PC-3 (cell line): ENCODE measurements at regions not wholly inside any gene's neighbourhood (a gene's known extent, or its start where the extent isn't known, plus 50 kb on each side); places are given as distances from the start of the nearest gene placed in this dataset.

ENCODE experiments used
- ATAC-seq: fragments of 200-7000 bp; cut with Tn5 transposase; 2 replicates; pipeline ENCODE4 v1.9.1; 2020; ENCODE audit warnings: mild to moderate bottlenecking, moderate library complexity
- BruUV-seq: library from RNA; stranded (reverse); fragments of 400-500 nt; replicated peaks from 2 replicates; lab custom pipeline; 2021; lab: Mats Ljungman, UMichigan
- CTCF ChIA-PET: fragments of 300-600 bp; sonication (Branson Sonifier 250); formaldehyde crosslinking; loops from one replicate; lab custom pipeline; 2022; ENCODE audit warnings: antibody characterized with exemption; lab: Charles Lee
- POLR2A ChIA-PET: fragments of 300-600 bp; sonication (Branson Sonifier 250); formaldehyde crosslinking; loops from one replicate; lab custom pipeline; 2022; ENCODE audit warnings: antibody characterized with exemption; ENCODE audit not compliant: unreplicated experiment; lab: Charles Lee
- DNase-seq: peaks from one replicate; pipeline ENCODE4 v3.0.0-alpha.2; 2015
- H2AFZ ChIP-seq: fragments of 300-600 bp; sonication (generic); 2 replicates; pipeline ENCODE4 v1.6.0; 2016; ENCODE audit warnings: antibody characterized with exemption, low read length
- H3F3A ChIP-seq: fragments of 300-600 bp; sonication (generic); one replicate; pipeline ENCODE4 v1.6.0; 2017; ENCODE audit warnings: antibody characterized with exemption, low read length, control low read depth, mild to moderate bottlenecking; ENCODE audit not compliant: unreplicated experiment
- H3K27ac ChIP-seq: fragments of 300-600 bp; sonication (generic); 2 replicates; pipeline ENCODE4 v1.5.1; 2016; ENCODE audit warnings: mild to moderate bottlenecking, low read length
- H3K27me3 ChIP-seq: fragments of 300-600 bp; sonication (generic); 2 replicates; pipeline ENCODE4 v1.6.1; 2016; ENCODE audit warnings: low read length, mixed read lengths
- H3K36me3 ChIP-seq: fragments of 300-600 bp; sonication (generic); 2 replicates; pipeline ENCODE4 v1.6.1; 2016; ENCODE audit warnings: low read depth, mixed run types, low read length, mixed read lengths
- H3K4me1 ChIP-seq: fragments of 300-600 bp; sonication (generic); 2 replicates; pipeline ENCODE4 v1.5.1; 2016; ENCODE audit warnings: low read length; ENCODE audit not compliant: insufficient read depth
- H3K4me2 ChIP-seq: fragments of 300-600 bp; sonication (generic); 2 replicates; pipeline ENCODE4 v1.6.0; 2016; ENCODE audit warnings: low read length
- H3K4me3 ChIP-seq: fragments of 300-600 bp; sonication (generic); 2 replicates; pipeline ENCODE4 v1.5.1; 2016; ENCODE audit warnings: mild to moderate bottlenecking, low read length, mixed read lengths
- H3K79me2 ChIP-seq: fragments of 300-600 bp; sonication (generic); 2 replicates; pipeline ENCODE4 v1.6.1; 2017; ENCODE audit warnings: low read length, mixed read lengths
- H3K9ac ChIP-seq: fragments of 300-600 bp; sonication (generic); 2 replicates; pipeline ENCODE4 v1.6.0; 2016; ENCODE audit warnings: mild to moderate bottlenecking, low read length
- H3K9me2 ChIP-seq: fragments of 300-600 bp; sonication (generic); replicated peaks from 2 replicates; pipeline ENCODE4 v1.6.1; 2016; ENCODE audit warnings: mixed run types, low read length, mixed read lengths
- H3K9me3 ChIP-seq: fragments of 300-600 bp; sonication (generic); 2 replicates; pipeline ENCODE4 v1.6.1; 2016; ENCODE audit warnings: low read length, mixed read lengths
- H4K20me1 ChIP-seq: fragments of 300-600 bp; sonication (generic); 2 replicates; pipeline ENCODE4 v1.6.1; 2016; ENCODE audit warnings: low read length, mixed read lengths
- EZH2 ChIP-seq: fragments of 300-600 bp; sonication (generic); IDR thresholded peaks from one replicate; pipeline ENCODE4 v1.6.1; 2017; ENCODE audit warnings: antibody characterized with exemption, mild to moderate bottlenecking, low read length; ENCODE audit not compliant: unreplicated experiment
- EZH2phosphoT487 ChIP-seq: fragments of 300-600 bp; sonication (generic); IDR thresholded peaks from 2 replicates; pipeline ENCODE4 v1.6.1; 2018; ENCODE audit warnings: mild to moderate bottlenecking, antibody characterized with exemption, low read length, borderline replicate concordance
- intact Hi-C: fragments of 100-400 bp; cut with micrococcal nuclease; formaldehyde crosslinking; loops from 2 replicates; pipeline ENCODE4 v1.9.0; 2023
- TF ChIP-seq, protein P1 (sequence below): fragments of 300-600 bp; sonication (generic); conservative IDR thresholded peaks from 2 replicates; pipeline ENCODE4 v1.5.1; 2017; ENCODE audit warnings: antibody characterized with exemption, low read depth, mild to moderate bottlenecking, low read length

DNA sequence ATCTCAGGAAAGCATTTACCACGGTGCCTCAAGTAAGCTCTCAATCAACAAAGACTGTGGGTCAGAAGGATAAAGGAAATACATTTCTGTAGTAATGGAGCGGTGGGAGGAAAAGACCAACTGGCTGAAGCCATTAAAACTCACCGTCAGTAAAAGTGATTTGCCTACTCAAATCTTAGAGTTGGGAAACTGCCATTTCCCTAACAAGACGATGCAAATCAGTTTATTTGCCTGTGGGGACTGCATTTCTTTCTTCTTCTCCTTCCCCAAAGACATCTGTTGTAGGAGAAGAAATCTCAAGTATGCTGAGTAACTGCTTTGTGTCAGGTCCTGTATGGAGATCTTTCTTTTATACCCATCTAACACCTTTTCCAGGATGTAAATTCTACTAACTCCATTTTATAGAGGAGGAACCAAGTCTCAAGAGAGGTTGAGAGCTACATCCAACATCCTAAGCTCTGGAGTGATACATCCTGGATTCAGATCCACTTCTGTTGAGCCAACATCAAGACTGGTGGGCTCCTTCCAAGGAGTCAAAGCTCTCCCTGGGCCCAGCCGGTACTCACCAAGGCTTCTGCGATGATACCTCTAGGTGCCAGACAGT lies 219.3 kb upstream of the FGGY start:
- H3K4me2 ChIP-seq: no peak overlapping the region
- H3K27ac ChIP-seq: no peak overlapping the region
- ChIA-PET CTCF (no interaction called here), POLR2A (no interaction called here)
- no peaks in the 10 kb centered on the region for H3K36me3 ChIP-seq
- H3F3A ChIP-seq: no peaks in the 10 kb centered on the region
- no peak for TF ChIP-seq EZH2
- TF ChIP-seq, protein P1, sequence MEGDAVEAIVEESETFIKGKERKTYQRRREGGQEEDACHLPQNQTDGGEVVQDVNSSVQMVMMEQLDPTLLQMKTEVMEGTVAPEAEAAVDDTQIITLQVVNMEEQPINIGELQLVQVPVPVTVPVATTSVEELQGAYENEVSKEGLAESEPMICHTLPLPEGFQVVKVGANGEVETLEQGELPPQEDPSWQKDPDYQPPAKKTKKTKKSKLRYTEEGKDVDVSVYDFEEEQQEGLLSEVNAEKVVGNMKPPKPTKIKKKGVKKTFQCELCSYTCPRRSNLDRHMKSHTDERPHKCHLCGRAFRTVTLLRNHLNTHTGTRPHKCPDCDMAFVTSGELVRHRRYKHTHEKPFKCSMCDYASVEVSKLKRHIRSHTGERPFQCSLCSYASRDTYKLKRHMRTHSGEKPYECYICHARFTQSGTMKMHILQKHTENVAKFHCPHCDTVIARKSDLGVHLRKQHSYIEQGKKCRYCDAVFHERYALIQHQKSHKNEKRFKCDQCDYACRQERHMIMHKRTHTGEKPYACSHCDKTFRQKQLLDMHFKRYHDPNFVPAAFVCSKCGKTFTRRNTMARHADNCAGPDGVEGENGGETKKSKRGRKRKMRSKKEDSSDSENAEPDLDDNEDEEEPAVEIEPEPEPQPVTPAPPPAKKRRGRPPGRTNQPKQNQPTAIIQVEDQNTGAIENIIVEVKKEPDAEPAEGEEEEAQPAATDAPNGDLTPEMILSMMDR: no peak
- TF ChIP-seq EZH2phosphoT487: no peak
- no peaks in the 10 kb centered on the region for H3K9me2 ChIP-seq
- no peak for DNase-seq
- H3K9ac ChIP-seq: no peak overlapping the region
- H3K4me1 ChIP-seq: no peaks in the 10 kb centered on the region
- H4K20me1 ChIP-seq: no peaks in the 10 kb centered on the region
- intact Hi-C loops: loop anchor here (5.0 to 10.0 kb wide), 3 partner anchors 173 to 620 kb away; no protein-coding TSS in a partner anchor
- BruUV-seq: no TSS peak
- ATAC-seq: no peak
- H3K79me2 ChIP-seq: no peaks in the 10 kb centered on the region
- H2AFZ ChIP-seq: no peak overlapping the region
- H3K27me3 ChIP-seq: no peaks in the 10 kb centered on the region
- no peak overlapping the region for H3K4me3 ChIP-seq
- H3K9me3 ChIP-seq: no peaks in the 10 kb centered on the region

DNA sequence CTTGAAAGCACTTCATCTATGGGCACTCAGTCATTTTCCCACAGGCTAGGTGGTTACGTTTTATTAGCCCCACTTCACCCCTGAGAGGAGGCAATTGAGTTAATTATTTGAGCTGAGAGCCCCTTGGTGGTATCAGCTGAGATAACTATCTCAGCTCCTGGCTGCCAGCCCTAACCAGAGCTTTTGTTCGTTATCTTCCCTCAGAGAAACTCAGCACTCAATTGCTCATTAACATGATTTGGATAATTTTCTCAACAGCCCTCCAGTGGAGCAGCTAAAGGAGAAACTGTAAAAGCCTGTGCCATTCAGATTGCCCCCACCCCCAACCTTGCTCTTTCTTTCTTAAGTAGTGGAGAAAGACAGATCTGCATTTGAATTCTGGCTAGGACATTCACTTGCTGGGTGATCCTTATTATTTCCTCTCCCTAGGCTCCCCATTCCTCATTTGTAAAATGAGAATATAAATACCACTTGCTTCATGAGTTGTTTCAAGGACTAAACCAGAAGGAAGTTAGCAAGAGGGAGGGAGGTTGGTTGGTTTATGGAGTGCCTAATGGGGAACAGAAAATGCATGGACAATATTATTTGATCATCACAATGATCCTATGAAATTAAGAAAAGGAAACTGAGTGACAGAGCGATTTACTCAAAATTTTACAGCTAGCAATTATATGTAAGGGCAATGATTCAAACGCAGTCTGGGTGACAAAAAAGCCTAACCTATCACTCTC lies 218.7 kb upstream of the FGGY start:
- BruUV-seq: no TSS peak
- Histone ChIP-seq H3F3A (no peaks in the 10 kb centered on the region), H3K4me2 (no peak overlapping the region), H2AFZ (no peak overlapping the region), H3K27me3 (no peaks in the 10 kb centered on the region), H3K4me1 (no peaks in the 10 kb centered on the region), H4K20me1 (no peaks in the 10 kb centered on the region), H3K36me3 (no peaks in the 10 kb centered on the region), H3K27ac (no peak overlapping the region), H3K4me3 (no peak overlapping the region), H3K9me3 (no peaks in the 10 kb centered on the region), H3K9ac (no peak overlapping the region), H3K79me2 (no peaks in the 10 kb centered on the region), H3K9me2 (no peaks in the 10 kb centered on the region)
- ChIA-PET CTCF (no interaction called here), POLR2A (no interaction called here)
- DNase-seq (no peak), ATAC-seq (no peak)
- TF ChIP-seq, protein P1: no peak
- TF ChIP-seq EZH2 (no peak), EZH2phosphoT487 (no peak)
- intact Hi-C loops: loop anchor here (5.0 to 10.0 kb wide), 3 partner anchors 173 to 619 kb away; no protein-coding TSS in a partner anchor

DNA sequence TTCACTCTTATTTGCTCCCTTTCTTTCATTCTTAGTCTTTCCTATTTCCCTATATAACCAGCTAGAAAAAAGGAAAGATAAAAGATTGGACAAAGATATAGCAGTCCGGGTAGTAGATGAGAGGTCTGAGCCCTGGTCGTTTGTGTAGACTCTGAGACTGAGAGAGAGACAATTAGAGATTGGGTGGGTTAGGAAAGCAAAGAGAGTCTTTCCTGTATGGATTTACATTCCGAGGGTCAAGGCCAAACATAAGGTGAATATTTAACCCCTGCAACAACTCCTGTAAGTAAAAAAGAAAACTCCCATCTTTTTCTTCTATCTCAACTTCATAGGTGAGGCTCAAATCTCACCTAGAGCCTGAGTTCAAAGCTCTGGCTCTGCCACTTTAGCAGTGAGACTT lies 218.0 kb upstream of the FGGY start:
- ChIA-PET POLR2A (no interaction called here), CTCF (no interaction called here)
- DNase-seq (no peak), ATAC-seq (no peak)
- BruUV-seq: no TSS peak
- Histone ChIP-seq H3K9ac (no peak overlapping the region), H3K27ac (no peak overlapping the region), H4K20me1 (no peaks in the 10 kb centered on the region), H3K79me2 (no peaks in the 10 kb centered on the region), H3F3A (no peaks in the 10 kb centered on the region), H2AFZ (no peak overlapping the region), H3K4me1 (no peaks in the 10 kb centered on the region), H3K4me2 (no peak overlapping the region), H3K36me3 (no peaks in the 10 kb centered on the region), H3K27me3 (no peaks in the 10 kb centered on the region), H3K4me3 (no peak overlapping the region), H3K9me3 (no peaks in the 10 kb centered on the region), H3K9me2 (no peaks in the 10 kb centered on the region)
- intact Hi-C loops: loop anchor here (5.0 to 10.0 kb wide), 3 partner anchors 174 to 618 kb away; no protein-coding TSS in a partner anchor
- TF ChIP-seq, protein P1: no peak
- TF ChIP-seq EZH2 (no peak), EZH2phosphoT487 (no peak)
